ENCODE measurements at regions not wholly inside any gene's neighbourhood (a gene's known extent, or its start where the extent isn't known, plus 50 kb on each side); places are given as distances from the start of the nearest gene placed in this dataset.

DNA sequence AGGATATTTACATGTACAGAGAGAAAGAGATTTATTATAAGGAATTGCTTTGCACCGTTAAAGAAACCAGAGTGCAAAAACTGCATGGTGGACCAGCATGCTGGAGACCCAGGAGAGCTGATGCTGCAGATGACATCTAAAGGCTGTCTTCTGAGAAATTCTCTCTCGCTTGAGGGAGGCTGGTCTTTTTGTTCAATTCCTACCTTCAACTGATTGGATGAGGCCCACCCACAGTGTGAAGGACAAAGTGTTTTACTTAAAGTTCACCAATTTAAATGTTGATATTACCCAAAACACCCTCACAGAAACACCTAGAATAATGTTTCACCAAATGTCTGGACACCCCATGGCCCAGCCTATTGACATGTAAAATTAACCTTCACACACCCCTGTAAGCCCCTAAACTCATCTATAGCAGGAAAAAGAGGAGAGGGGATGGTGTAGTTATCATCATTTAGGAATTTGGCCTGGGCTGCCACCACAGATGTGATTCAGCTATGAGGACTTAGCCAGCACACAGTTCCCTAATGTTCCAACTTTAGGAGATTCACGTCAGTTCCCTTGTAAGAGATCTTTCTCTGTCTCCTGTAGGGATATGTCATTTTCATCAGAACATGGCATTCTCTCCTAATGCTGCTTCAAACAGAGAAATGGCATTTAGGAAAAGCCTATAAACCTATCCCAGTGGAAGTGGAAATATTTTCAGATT, 358.2 kb upstream of the TLE4 start:
- H2BK120ac ChIP-seq (ENCODE audit: low read depth, low read length), result no peak overlapping the region
- no peak overlapping the region for H3K27ac ChIP-seq (ENCODE audit: low read length, poor library complexity, severe bottlenecking)
- H3K18ac ChIP-seq (ENCODE audit: low read depth in 1 of 2, low read length in 2 of 2), result no peak overlapping the region
- no peak overlapping the region for H2BK12ac ChIP-seq (ENCODE audit: low read length in 2 of 2)
- H3K36me3 ChIP-seq (ENCODE audit: control insufficient read depth in 1 of 2, insufficient read depth in 2 of 2, low read depth in 1 of 2, low read length in 2 of 2), result no peaks in the 10 kb centered on the region
- H3K4ac ChIP-seq (ENCODE audit: low read depth in 1 of 2, low read length in 2 of 2), result no peak overlapping the region
- no peak overlapping the region for H2BK5ac ChIP-seq (ENCODE audit: low read depth, low read length, poor library complexity, severe bottlenecking)
- no peak overlapping the region for H3K14ac ChIP-seq (ENCODE audit: low read length in 2 of 2)
- no peak overlapping the region for H2AK5ac ChIP-seq (ENCODE audit: low read length, severe bottlenecking)
- H3K27me3 ChIP-seq (ENCODE audit: control insufficient read depth in 1 of 2, insufficient read depth in 1 of 2, low read length in 2 of 2), result no peaks in the 10 kb centered on the region
- no peak overlapping the region for H3K9ac ChIP-seq (ENCODE audit: low read length)
- no peak overlapping the region for H3K4me3 ChIP-seq (ENCODE audit: insufficient read depth in 1 of 2, low read depth in 1 of 2, low read length in 2 of 2)
- H2AFZ ChIP-seq (ENCODE audit: low read depth, low read length), result no peak overlapping the region
- no peak overlapping the region for H4K8ac ChIP-seq (ENCODE audit: low read length)
- 90% methylated on average over 3 of the region's 3 CpGs for WGBS
- no peaks in the 10 kb centered on the region for H3K4me1 ChIP-seq (ENCODE audit: control insufficient read depth, insufficient read depth, low read depth, low read length)
- H4K91ac ChIP-seq (ENCODE audit: low read length), result no peak overlapping the region
- no peaks in the 10 kb centered on the region for H3K9me3 ChIP-seq (ENCODE audit: control insufficient read depth, low read length)
- H3K4me2 ChIP-seq (ENCODE audit: low read length, poor library complexity, severe bottlenecking), result no peak overlapping the region
- no peaks in the 10 kb centered on the region for H3K79me1 ChIP-seq (replicated peaks; ENCODE audit: low read length, poor library complexity, severe bottlenecking)
- DNase-seq, result no peak
- no peak overlapping the region for H3K23ac ChIP-seq (ENCODE audit: low read length in 2 of 2)
- no peak overlapping the region for H2BK15ac ChIP-seq (ENCODE audit: low read depth, poor library complexity, severe bottlenecking)

GRCh38 chr9:79215821-79216220, 355.9 kb upstream of the TLE4 start:
- 71% methylated on average over 4 of the region's 4 CpGs for WGBS
- H3K14ac ChIP-seq (ENCODE audit: low read length in 2 of 2), result no peak overlapping the region
- H2BK120ac ChIP-seq (ENCODE audit: low read depth, low read length), result no peak overlapping the region
- H2AK5ac ChIP-seq (ENCODE audit: low read length, severe bottlenecking), result no peak overlapping the region
- H2AFZ ChIP-seq (ENCODE audit: low read depth, low read length), result no peak overlapping the region
- no peak overlapping the region for H4K91ac ChIP-seq (ENCODE audit: low read length)
- H3K27me3 ChIP-seq (ENCODE audit: control insufficient read depth in 1 of 2, insufficient read depth in 1 of 2, low read length in 2 of 2), result no peaks in the 10 kb centered on the region
- no peak overlapping the region for H3K4ac ChIP-seq (ENCODE audit: low read depth in 1 of 2, low read length in 2 of 2)
- no peak overlapping the region for H3K18ac ChIP-seq (ENCODE audit: low read depth in 1 of 2, low read length in 2 of 2)
- H4K8ac ChIP-seq (ENCODE audit: low read length), result no peak overlapping the region
- no peak overlapping the region for H3K4me2 ChIP-seq (ENCODE audit: low read length, poor library complexity, severe bottlenecking)
- no peak overlapping the region for H3K23ac ChIP-seq (ENCODE audit: low read length in 2 of 2)
- H3K27ac ChIP-seq (ENCODE audit: low read length, poor library complexity, severe bottlenecking), result no peak overlapping the region
- no peaks in the 10 kb centered on the region for H3K9me3 ChIP-seq (ENCODE audit: control insufficient read depth, low read length)
- no peaks in the 10 kb centered on the region for H3K36me3 ChIP-seq (ENCODE audit: control insufficient read depth in 1 of 2, insufficient read depth in 2 of 2, low read depth in 1 of 2, low read length in 2 of 2)
- no peak overlapping the region for H2BK12ac ChIP-seq (ENCODE audit: low read length in 2 of 2)
- H3K4me3 ChIP-seq (ENCODE audit: insufficient read depth in 1 of 2, low read depth in 1 of 2, low read length in 2 of 2), result no peak overlapping the region
- no peak overlapping the region for H2BK15ac ChIP-seq (ENCODE audit: low read depth, poor library complexity, severe bottlenecking)
- H2BK5ac ChIP-seq (ENCODE audit: low read depth, low read length, poor library complexity, severe bottlenecking), result no peak overlapping the region
- H3K9ac ChIP-seq (ENCODE audit: low read length), result no peak overlapping the region
- no peaks in the 10 kb centered on the region for H3K4me1 ChIP-seq (ENCODE audit: control insufficient read depth, insufficient read depth, low read depth, low read length)
- H3K79me1 ChIP-seq (replicated peaks; ENCODE audit: low read length, poor library complexity, severe bottlenecking), result no peaks in the 10 kb centered on the region
- DNase-seq, result no peak

DNA sequence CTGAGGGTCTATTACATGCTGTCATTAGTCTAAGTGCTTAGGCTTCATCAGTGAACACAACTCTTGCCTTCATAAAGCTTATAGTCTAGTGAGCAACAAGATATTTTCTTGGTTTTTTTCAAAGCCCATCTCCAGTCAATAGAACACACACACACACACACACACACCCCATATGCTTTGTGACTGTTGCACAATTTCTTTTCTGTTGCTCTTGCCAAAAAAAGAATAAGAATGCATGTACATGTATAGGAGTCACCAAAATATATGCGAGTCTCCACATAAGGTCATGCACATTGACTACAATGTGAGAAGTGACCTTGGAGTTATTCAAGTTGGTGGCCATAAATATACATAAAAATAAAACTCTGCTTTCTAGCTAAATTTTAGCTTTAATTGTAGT, 351.5 kb upstream of the TLE4 start:
- no peak overlapping the region for H2BK120ac ChIP-seq (ENCODE audit: low read depth, low read length)
- H3K4me1 ChIP-seq (ENCODE audit: control insufficient read depth, insufficient read depth, low read depth, low read length), result no peaks in the 10 kb centered on the region
- H2AK5ac ChIP-seq (ENCODE audit: low read length, severe bottlenecking), result no peak overlapping the region
- H3K79me1 ChIP-seq (replicated peaks; ENCODE audit: low read length, poor library complexity, severe bottlenecking), result no peaks in the 10 kb centered on the region
- WGBS, result no CpG with 5 or more reads among the region's 1 CpG
- H3K9me3 ChIP-seq (ENCODE audit: control insufficient read depth, low read length), result no peaks in the 10 kb centered on the region
- H3K4me2 ChIP-seq (ENCODE audit: low read length, poor library complexity, severe bottlenecking), result no peak overlapping the region
- no peak overlapping the region for H2BK5ac ChIP-seq (ENCODE audit: low read depth, low read length, poor library complexity, severe bottlenecking)
- no peak overlapping the region for H3K27ac ChIP-seq (ENCODE audit: low read length, poor library complexity, severe bottlenecking)
- H3K4ac ChIP-seq (ENCODE audit: low read depth in 1 of 2, low read length in 2 of 2), result no peak overlapping the region
- no peaks in the 10 kb centered on the region for H3K27me3 ChIP-seq (ENCODE audit: control insufficient read depth in 1 of 2, insufficient read depth in 1 of 2, low read length in 2 of 2)
- H2BK12ac ChIP-seq (ENCODE audit: low read length in 2 of 2), result no peak overlapping the region
- no peak overlapping the region for H4K8ac ChIP-seq (ENCODE audit: low read length)
- H2AFZ ChIP-seq (ENCODE audit: low read depth, low read length), result no peak overlapping the region
- no peak overlapping the region for H3K4me3 ChIP-seq (ENCODE audit: insufficient read depth in 1 of 2, low read depth in 1 of 2, low read length in 2 of 2)
- H3K18ac ChIP-seq (ENCODE audit: low read depth in 1 of 2, low read length in 2 of 2), result no peak overlapping the region
- H3K23ac ChIP-seq (ENCODE audit: low read length in 2 of 2), result no peak overlapping the region
- no peak overlapping the region for H3K9ac ChIP-seq (ENCODE audit: low read length)
- peak; percentile 21 for DNase-seq
- no peaks in the 10 kb centered on the region for H3K36me3 ChIP-seq (ENCODE audit: control insufficient read depth in 1 of 2, insufficient read depth in 2 of 2, low read depth in 1 of 2, low read length in 2 of 2)
- no peak overlapping the region for H3K14ac ChIP-seq (ENCODE audit: low read length in 2 of 2)
- H2BK15ac ChIP-seq (ENCODE audit: low read depth, poor library complexity, severe bottlenecking), result no peak overlapping the region
- H4K91ac ChIP-seq (ENCODE audit: low read length), result no peak overlapping the region

- Histone ChIP-seq H3K4ac (ENCODE audit: low read depth in 1 of 2, low read length in 2 of 2) (no peak overlapping the region), H3K27ac (ENCODE audit: low read length, poor library complexity, severe bottlenecking) (peak overlapping the region; percentile 65), H3K36me3 (ENCODE audit: control insufficient read depth in 1 of 2, insufficient read depth in 2 of 2, low read depth in 1 of 2, low read length in 2 of 2) (no peaks in the 10 kb centered on the region), H3K14ac (ENCODE audit: low read length in 2 of 2) (no peak overlapping the region), H3K27me3 (ENCODE audit: control insufficient read depth in 1 of 2, insufficient read depth in 1 of 2, low read length in 2 of 2) (no peaks in the 10 kb centered on the region), H2BK120ac (ENCODE audit: low read depth, low read length) (no peak overlapping the region), H3K9me3 (ENCODE audit: control insufficient read depth, low read length) (no peaks in the 10 kb centered on the region), H3K23ac (ENCODE audit: low read length in 2 of 2) (no peak overlapping the region), H3K4me3 (ENCODE audit: insufficient read depth in 1 of 2, low read depth in 1 of 2, low read length in 2 of 2) (no peak overlapping the region), H3K4me1 (ENCODE audit: control insufficient read depth, insufficient read depth, low read depth, low read length) (no peaks in the 10 kb centered on the region), H2AK5ac (ENCODE audit: low read length, severe bottlenecking) (no peak overlapping the region), H2BK15ac (ENCODE audit: low read depth, poor library complexity, severe bottlenecking) (no peak overlapping the region), H2BK5ac (ENCODE audit: low read depth, low read length, poor library complexity, severe bottlenecking) (no peak overlapping the region), H4K91ac (ENCODE audit: low read length) (no peak overlapping the region), H4K8ac (ENCODE audit: low read length) (no peak overlapping the region), H3K18ac (ENCODE audit: low read depth in 1 of 2, low read length in 2 of 2) (no peak overlapping the region), H2AFZ (ENCODE audit: low read depth, low read length) (no peak overlapping the region), H3K4me2 (ENCODE audit: low read length, poor library complexity, severe bottlenecking) (no peak overlapping the region), H3K9ac (ENCODE audit: low read length) (no peak overlapping the region), H3K79me1 (replicated peaks; ENCODE audit: low read length, poor library complexity, severe bottlenecking) (no peaks in the 10 kb centered on the region), H2BK12ac (ENCODE audit: low read length in 2 of 2) (no peak overlapping the region)
- DNase-seq, result peak; percentile 58
- WGBS, result no CpG with 5 or more reads among the region's 1 CpG
Observed at GRCh38 chr9:79220666-79221065, 351.1 kb upstream of the TLE4 start.
